A673 (cell line): ENCODE measurements at regions not wholly inside any gene's neighbourhood (a gene's known extent, or its start where the extent isn't known, plus 50 kb on each side); places are given as distances from the start of the nearest gene placed in this dataset.

Experiments used
- CTCF ChIP-seq: fragments of 300-800, 200-600 bp; sonication (generic); conservative IDR thresholded peaks from 2 replicates; pipeline ENCODE4 v1.5.1; 2017; ENCODE audit warnings: low read depth, mild to moderate bottlenecking, antibody characterized with exemption, low read length, moderate library complexity, mixed read lengths
- EZH2 ChIP-seq: fragments of 200-600 bp; sonication (generic); IDR thresholded peaks from 2 replicates; pipeline ENCODE4 v1.6.1; 2017; ENCODE audit warnings: borderline replicate concordance, low read depth, mild to moderate bottlenecking, mixed read lengths, antibody characterized with exemption, low read length; ENCODE audit not compliant: poor library complexity, severe bottlenecking

GRCh38 chr12:102334765-102335164 lies 137.1 kb upstream of the PMCH start:
- TF ChIP-seq CTCF (no peak), EZH2 (no peak)
